IMR-90 (cell line): ENCODE measurements at regions not wholly inside any gene's neighbourhood (a gene's known extent, or its start where the extent isn't known, plus 50 kb on each side); places are given as distances from the start of the nearest gene placed in this dataset.

ENCODE experiments used
- CEBPB ChIP-seq: IDR thresholded peaks from 2 replicates; pipeline ENCODE4 v1.6.1; 2012; ENCODE audit warnings: low read depth, low read length, improper control_type of control experiment
- CTCF ChIP-seq: conservative IDR thresholded peaks from 2 replicates; pipeline ENCODE4 v1.5.1; 2012; ENCODE audit warnings: mild to moderate bottlenecking, low read depth, low read length, improper control_type of control experiment
- MAFK ChIP-seq: IDR thresholded peaks from 2 replicates; pipeline ENCODE4 v1.6.1; 2012; ENCODE audit warnings: low read depth, low read length, improper control_type of control experiment
- MXI1 ChIP-seq: IDR thresholded peaks from 2 replicates; pipeline ENCODE4 v1.6.1; 2012; ENCODE audit warnings: low read depth, mild to moderate bottlenecking, low read length, moderate library complexity, borderline replicate concordance
- POLR2A ChIP-seq: IDR thresholded peaks from 2 replicates; pipeline ENCODE4 v1.6.1; 2012; ENCODE audit warnings: mild to moderate bottlenecking, low read depth, low read length
- RAD21 ChIP-seq: IDR thresholded peaks from 2 replicates; pipeline ENCODE4 v1.6.1; 2012; ENCODE audit warnings: low read length, improper control_type of control experiment
- RCOR1 ChIP-seq: IDR thresholded peaks from 2 replicates; pipeline ENCODE4 v1.6.1; 2012; ENCODE audit warnings: mild to moderate bottlenecking, low read length, improper control_type of control experiment; ENCODE audit not compliant: insufficient replicate concordance
- SMC3 ChIP-seq: fragments of 150-350 bp; IDR thresholded peaks from 2 replicates; pipeline ENCODE4 v1.6.1; 2016; ENCODE audit warnings: low read depth, mild to moderate bottlenecking, antibody characterized with exemption, low read length, moderate library complexity

GRCh38 chr5:108436696-108437095 lies 54.8 kb upstream of the FBXL17 start:
- TF ChIP-seq CTCF (no peak), POLR2A (no peak), RCOR1 (no peak), MAFK (no peak), MXI1 (no peak), RAD21 (no peak), CEBPB (no peak), SMC3 (no peak)
